Panc1 (cell line): ENCODE measurements at regions not wholly inside any gene's neighbourhood (a gene's known extent, or its start where the extent isn't known, plus 50 kb on each side); places are given as distances from the start of the nearest gene placed in this dataset.

Experiments used
- ATAC-seq: fragments of 200-7000 bp; cut with Tn5 transposase; 2 replicates; pipeline ENCODE4 v1.9.1; 2020; ENCODE audit warnings: mild to moderate bottlenecking, moderate library complexity
- BruUV-seq: library from RNA; stranded (reverse); fragments of 400-500 nt; replicated peaks from 2 replicates; lab custom pipeline; 2021; lab: Mats Ljungman, UMichigan
- CTCF ChIA-PET: fragments of 300-600 bp; sonication (Branson Sonifier 250); formaldehyde crosslinking; loops from one replicate; lab custom pipeline; 2022; ENCODE audit warnings: antibody characterized with exemption; lab: Charles Lee
- POLR2A ChIA-PET: fragments of 300-600 bp; sonication (Branson Sonifier 250); formaldehyde crosslinking; loops from one replicate; lab custom pipeline; 2022; ENCODE audit warnings: antibody characterized with exemption; lab: Charles Lee
- DNase-seq: peaks from one replicate; pipeline ENCODE4 v3.0.0-alpha.2; 2010; ENCODE audit warnings: low read depth, low spot score
- H3K27ac ChIP-seq: 2 replicates; pipeline ENCODE4 v1.5.1; 2011; ENCODE audit warnings: mild to moderate bottlenecking, low read length, inconsistent platforms
- H3K27me3 ChIP-seq: fragments of 200-500 bp; sonication (Bioruptor generic); 2 replicates; pipeline ENCODE4 v1.6.0; 2014; ENCODE audit warnings: low read length, inconsistent platforms; ENCODE audit not compliant: control insufficient read depth, insufficient read depth
- H3K36me3 ChIP-seq: fragments of 200-500 bp; sonication (Bioruptor generic); 2 replicates; pipeline ENCODE4 v1.5.1; 2014; ENCODE audit warnings: inconsistent platforms, mild to moderate bottlenecking, low read length, moderate library complexity; ENCODE audit not compliant: control insufficient read depth, insufficient read depth
- H3K4me1 ChIP-seq: 2 replicates; pipeline ENCODE4 v1.5.1; 2011; ENCODE audit warnings: inconsistent platforms, mild to moderate bottlenecking, low read length, moderate library complexity; ENCODE audit not compliant: control insufficient read depth, insufficient read depth
- H3K4me3 ChIP-seq, 2 experiments: 2 replicates each; pipeline ENCODE4 v1.5.1; 2011 to 2012; ENCODE audit warnings: low read depth in 2 of 2, low read length in 2 of 2, mild to moderate bottlenecking in 2 of 2, inconsistent platforms in 1 of 2, moderate library complexity in 1 of 2
- H3K9me3 ChIP-seq: fragments of 200-500 bp; sonication (Bioruptor generic); 2 replicates; pipeline ENCODE4 v1.5.1; 2014; ENCODE audit warnings: low read depth, mild to moderate bottlenecking, inconsistent platforms, low read length, moderate library complexity; ENCODE audit not compliant: control insufficient read depth, insufficient read depth
- CTCF ChIP-seq: fragments of 450-650 bp; IDR thresholded peaks from 2 replicates; pipeline ENCODE4 v1.5.1; 2017; ENCODE audit warnings: mild to moderate bottlenecking
- POLR2AphosphoS5 ChIP-seq: IDR thresholded peaks from 2 replicates; pipeline ENCODE4 v1.6.1; 2012; ENCODE audit warnings: mild to moderate bottlenecking, low read depth, low read length, moderate library complexity
- REST ChIP-seq, 2 experiments: IDR thresholded peaks; 2 replicates each; pipeline ENCODE4 v1.6.1; 2011 to 2012; ENCODE audit warnings: low read depth in 2 of 2, control low read depth in 1 of 2, low read length in 1 of 2, mild to moderate bottlenecking in 1 of 2, moderate library complexity in 1 of 2; ENCODE audit not compliant: insufficient read depth in 1 of 2
- SIN3A ChIP-seq: IDR thresholded peaks from 2 replicates; pipeline ENCODE4 v1.6.1; 2012; ENCODE audit warnings: low read depth, mild to moderate bottlenecking, low read length, moderate library complexity, borderline replicate concordance; ENCODE audit not compliant: insufficient read depth
- TCF7L2 ChIP-seq: IDR thresholded peaks from 2 replicates; pipeline ENCODE4 v1.6.1; 2011; ENCODE audit warnings: mild to moderate bottlenecking, low read depth, low read length, inconsistent platforms
- in situ Hi-C: cut with HindIII; loops from 2 replicates; pipeline ENCODE4 v1.10.0; 2016; ENCODE audit warnings: low sequenced_read_pairs, low pct_unique_long_range_greater_than_20kb
- intact Hi-C: fragments of 100-400 bp; cut with micrococcal nuclease; formaldehyde crosslinking; loops from one replicate; pipeline ENCODE4 v1.10.0; 2022; ENCODE audit not compliant: unreplicated experiment

DNA sequence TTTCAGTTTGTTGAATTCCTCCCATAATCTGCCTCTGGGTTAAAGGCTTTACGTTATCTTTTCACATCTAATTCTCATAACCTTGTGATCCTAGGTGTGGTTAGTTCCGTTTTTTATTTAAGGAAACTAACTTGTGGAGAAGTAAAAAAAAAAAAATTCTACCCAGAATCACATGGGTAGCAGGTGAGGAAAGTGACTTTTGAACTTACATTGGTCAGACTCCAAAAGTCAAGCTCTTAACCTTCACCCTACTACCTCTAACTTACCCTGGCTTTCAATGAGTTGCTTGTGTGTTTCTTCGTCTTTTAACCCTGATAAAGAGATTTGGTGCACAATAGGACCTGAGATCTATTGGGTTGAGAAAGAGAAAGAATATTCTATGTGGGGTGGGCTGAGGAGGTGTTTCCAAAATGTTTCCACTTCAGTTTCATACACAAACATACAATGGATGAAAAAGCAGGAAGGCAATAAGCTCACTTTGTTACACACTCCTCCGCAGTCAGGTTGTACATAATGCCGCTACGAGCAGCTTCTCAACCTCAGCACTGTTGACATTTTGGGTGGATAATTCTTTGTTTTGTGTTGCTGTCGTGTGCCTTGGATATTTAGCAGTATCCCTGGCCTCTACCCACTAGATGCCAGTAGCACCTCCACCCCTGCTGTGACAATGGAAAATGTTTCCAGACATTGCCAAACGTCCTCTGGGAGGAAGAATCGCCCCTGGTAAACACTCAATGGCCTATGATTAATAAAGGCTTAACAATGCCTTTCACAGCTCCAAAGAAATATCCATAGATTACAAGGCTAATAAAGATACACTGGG is 193.0 kb upstream of the ZNF217 start:
- in situ Hi-C loops (no loop called here), intact Hi-C loops (loop anchor here (5.0 kb wide), 2 partner anchors 44 to 81 kb away; no protein-coding TSS in a partner anchor)
- Histone ChIP-seq H3K4me1 (peaks cover 59% of the 10 kb centered on the region), H3K27me3 (no peaks in the 10 kb centered on the region), H3K9me3 (no peaks in the 10 kb centered on the region), H3K36me3 (no peaks in the 10 kb centered on the region), H3K4me3 (peak overlapping the region in 1 of 2 experiments; percentile 5; a peak in 2 of 4 replicates), H3K27ac (peak overlapping the region; percentile 100)
- ATAC-seq (peak; percentile 72), DNase-seq (no peak)
- CTCF ChIA-PET = interaction anchor here (0.6 to 1.5 kb wide), 6 partner anchors 121 to 241 kb away, joined by 4 to 7 read pairs (median 6); no protein-coding TSS in a partner anchor
- POLR2A ChIA-PET = interaction anchor here (0.5 to 1.8 kb wide), 15 partner anchors 8 to 378 kb away, joined by 3 to 10 read pairs (median 5); no protein-coding TSS in a partner anchor
- TF ChIP-seq CTCF = no peak
- no peak for TF ChIP-seq SIN3A
- TF ChIP-seq REST (IDR thresholded peaks at IDR 0.05; ENCODE audit: insufficient read depth in 1 of 2, low read depth in 2 of 2, low read length in 1 of 2) = no peak
- peak; percentile 47; the same call in 1 of the 2 replicates for TF ChIP-seq POLR2AphosphoS5
- TF ChIP-seq TCF7L2 = 0 out of 2 replicates have a peak, but pooled peaks have one; percentile 5
- TSS peak; percentile 90 for BruUV-seq

DNA sequence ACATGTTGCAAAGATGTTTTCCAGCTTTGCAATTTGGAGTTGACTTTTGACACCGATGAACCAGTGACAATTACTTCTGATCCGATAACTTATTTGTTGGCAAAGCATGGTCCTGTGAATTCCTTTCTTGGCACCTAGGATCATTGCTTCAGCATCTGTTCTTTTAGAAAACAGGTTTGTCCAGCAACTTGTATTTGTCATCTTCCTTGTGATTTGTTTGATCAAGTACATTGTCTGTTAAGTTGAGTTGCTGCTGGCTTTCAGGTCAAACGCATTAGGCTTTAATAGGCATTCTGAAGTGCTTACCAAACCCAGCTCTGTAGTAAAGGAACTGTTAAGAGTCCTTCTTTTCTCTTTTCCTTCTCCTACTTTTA is 192.4 kb upstream of the ZNF217 start:
- peak overlapping the region; percentile 100 for H3K27ac ChIP-seq
- no peaks in the 10 kb centered on the region for H3K36me3 ChIP-seq
- peaks cover 57% of the 10 kb centered on the region for H3K4me1 ChIP-seq
- H3K9me3 ChIP-seq = no peaks in the 10 kb centered on the region
- no TSS peak for BruUV-seq
- CTCF ChIA-PET = interaction anchor here (0.6 to 1.5 kb wide), 4 partner anchors 120 to 240 kb away, joined by 4 to 7 read pairs (median 6); no protein-coding TSS in a partner anchor
- DNase-seq (no peak), ATAC-seq (peak; percentile 62)
- POLR2A ChIA-PET = interaction anchor here (0.5 to 1.8 kb wide), 9 partner anchors 11 to 194 kb away, joined by 3 to 15 read pairs (median 5); no protein-coding TSS in a partner anchor
- peak overlapping the region in 1 of 2 experiments; percentile 5; a peak in 1 of 4 replicates for H3K4me3 ChIP-seq
- in situ Hi-C loops = no loop called here
- H3K27me3 ChIP-seq = no peaks in the 10 kb centered on the region
- TF ChIP-seq CTCF (no peak), TCF7L2 (peak; percentile 82; the same call in 1 of the 2 replicates), REST (IDR thresholded peaks at IDR 0.05; ENCODE audit: insufficient read depth in 1 of 2, low read depth in 2 of 2, low read length in 1 of 2) (no peak)
- intact Hi-C loops = loop anchor here (5.0 kb wide), 2 partner anchors 44 to 81 kb away; no protein-coding TSS in a partner anchor
